ENCODE measurements at regions not wholly inside any gene's neighbourhood (a gene's known extent, or its start where the extent isn't known, plus 50 kb on each side); places are given as distances from the start of the nearest gene placed in this dataset.

GRCh38 chr2:175567435-175568061 is 386.0 kb upstream of the ATP5MC3 start:
- no peak for TF ChIP-seq POLR2A (IDR thresholded peaks at IDR 0.05; ENCODE audit: low read depth, low read length)
- TF ChIP-seq POLR2AphosphoS5 (IDR thresholded peaks at IDR 0.05; ENCODE audit: insufficient read depth, low read depth, low read length) = no peak

Data from endothelial cell of umbilical vein (primary cell).